ENCODE measurements at regions not wholly inside any gene's neighbourhood (a gene's known extent, or its start where the extent isn't known, plus 50 kb on each side); places are given as distances from the start of the nearest gene placed in this dataset.
"Not testable (repeated sequence)": the region's sequence is repeated elsewhere in the genome, so short reads cannot be mapped to it uniquely, and the experiment has no call there.

GRCh38 chr21:39072468-39072867 is 110.8 kb downstream of the PSMG1 start:
- Histone ChIP-seq H3K27ac (peak overlapping the region in 5 of 8 donors; percentile 30 to 63 (median 45)), H3K9me3 (peaks cover 0 to 16% (median 13%) of the 10 kb centered on the region in 8 donors), H3K4me3 (no peak overlapping the region), H3K27me3 (replicated peaks in 1 of 7) (no peaks in the 10 kb centered on the region), H3K4me1 (peaks cover 0 to 10% (median 3%) of the 10 kb centered on the region in 6 donors), H3K36me3 (no peaks in the 10 kb centered on the region)
- intact Hi-C loops (cut with DNase I; ENCODE audit: low total_unique reads) = no loop called here
- DNase-seq = no peak
- no peak for TF ChIP-seq POLR2AphosphoS5 (IDR thresholded peaks at IDR 0.05)
- no peak for TF ChIP-seq CTCF (IDR thresholded peaks at IDR 0.05 in 8 of 11, conservative IDR thresholded peaks at IDR 0.05 in 3 of 11)
- WGBS, 5 donors = 84 to 90% (median 88%) methylated on average over 2 of the region's 2 CpGs

- Histone ChIP-seq H3K27ac (peak overlapping the region in 7 of 8 donors; percentile 19 to 63 (median 40)), H3K4me3 (no peak overlapping the region), H3K36me3 (no peaks in the 10 kb centered on the region), H3K27me3 (replicated peaks in 1 of 7) (no peaks in the 10 kb centered on the region), H3K9me3 (peaks cover 0 to 16% (median 13%) of the 10 kb centered on the region in 8 donors), H3K4me1 (peaks cover 0 to 17% (median 7%) of the 10 kb centered on the region in 6 donors)
- intact Hi-C loops (cut with DNase I; ENCODE audit: low total_unique reads) = no loop called here
- WGBS, 5 donors = 63 to 76% (median 69%) methylated on average over 4 of the region's 4 CpGs
- no peak for DNase-seq
- TF ChIP-seq CTCF (IDR thresholded peaks at IDR 0.05 in 8 of 11, conservative IDR thresholded peaks at IDR 0.05 in 3 of 11) = no peak
- peak in 1 of 3 donors; percentile 18 for TF ChIP-seq POLR2AphosphoS5 (IDR thresholded peaks at IDR 0.05)
- TF ChIP-seq POLR2A (IDR thresholded peaks at IDR 0.05) = no peak
Measured at GRCh38 chr21:39071623-39072214, 111.5 kb downstream of the PSMG1 start.

GRCh38 chr21:39069856-39070255 is 113.4 kb downstream of the PSMG1 start:
- peaks cover 0 to 23% (median 10%) of the 10 kb centered on the region in 6 donors for H3K4me1 ChIP-seq
- H3K9me3 ChIP-seq; H3K27me3 ChIP-seq (replicated peaks in 1 of 7); H3K36me3 ChIP-seq; DNase-seq; H3K4me3 ChIP-seq; H3K27ac ChIP-seq; intact Hi-C loops (cut with DNase I; ENCODE audit: low total_unique reads): not testable (repeated sequence)
- WGBS, 5 donors = 63 to 85% (median 74%) methylated on average over 3 of the region's 3 CpGs

- Histone ChIP-seq H3K27me3 (replicated peaks in 1 of 7) (no peaks in the 10 kb centered on the region), H3K4me1 (peaks cover 0 to 23% (median 10%) of the 10 kb centered on the region in 6 donors), H3K9me3 (peaks cover 0 to 6% (median 0%) of the 10 kb centered on the region in 8 donors), H3K4me3 (no peak overlapping the region), H3K36me3 (no peaks in the 10 kb centered on the region), H3K27ac (peak overlapping the region; percentile 42 to 80 (median 74))
- intact Hi-C loops (cut with DNase I; ENCODE audit: low total_unique reads) = no loop called here
- TF ChIP-seq POLR2AphosphoS5 (IDR thresholded peaks at IDR 0.05) (peak in 1 of 3 donors; percentile 16), POLR2A (IDR thresholded peaks at IDR 0.05) (no peak), CTCF (IDR thresholded peaks at IDR 0.05 in 8 of 11, conservative IDR thresholded peaks at IDR 0.05 in 3 of 11) (peak in 1 of 11 experiments; percentile 13)
- 69 to 80% (median 71%) methylated on average over 12 of the region's 12 CpGs for WGBS, 5 donors
- no peak for DNase-seq
Measured at GRCh38 chr21:39066829-39067780, 116.1 kb downstream of the PSMG1 start.
